Endometrium (tissue), 2 donors: ENCODE measurements at regions not wholly inside any gene's neighbourhood (a gene's known extent, or its start where the extent isn't known, plus 50 kb on each side); places are given as distances from the start of the nearest gene placed in this dataset.
"Not testable (repeated sequence)": the region's sequence is repeated elsewhere in the genome, so short reads cannot be mapped to it uniquely, and the experiment has no call there.

Experiments
- FAIRE-seq: peaks from 2 replicates; lab custom pipeline; 2012; peaks lifted over from hg19 to GRCh38; lab: Jason Lieb, UNC
- donor health status: control.
- donor health status: control.

DNA sequence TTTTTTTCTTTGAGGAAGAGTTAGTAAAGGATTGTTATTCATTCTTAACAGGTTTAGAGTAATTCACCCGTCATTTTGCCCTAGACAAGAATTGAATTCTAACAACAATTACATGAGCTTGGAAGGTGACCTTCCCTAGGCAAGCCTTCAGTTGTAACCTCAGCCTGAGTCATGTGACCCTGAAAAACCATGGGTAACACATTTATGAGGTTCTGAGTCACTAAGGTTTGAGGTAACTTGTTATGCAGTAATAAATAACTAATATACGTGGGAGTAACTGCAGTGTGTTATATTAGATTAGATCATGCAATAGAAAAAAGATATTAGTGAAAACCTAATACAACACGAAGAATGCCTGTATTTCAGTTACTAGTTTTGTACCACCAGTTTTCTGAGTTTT, 237.6 kb upstream of the NDN start:
- FAIRE-seq = no peak

DNA sequence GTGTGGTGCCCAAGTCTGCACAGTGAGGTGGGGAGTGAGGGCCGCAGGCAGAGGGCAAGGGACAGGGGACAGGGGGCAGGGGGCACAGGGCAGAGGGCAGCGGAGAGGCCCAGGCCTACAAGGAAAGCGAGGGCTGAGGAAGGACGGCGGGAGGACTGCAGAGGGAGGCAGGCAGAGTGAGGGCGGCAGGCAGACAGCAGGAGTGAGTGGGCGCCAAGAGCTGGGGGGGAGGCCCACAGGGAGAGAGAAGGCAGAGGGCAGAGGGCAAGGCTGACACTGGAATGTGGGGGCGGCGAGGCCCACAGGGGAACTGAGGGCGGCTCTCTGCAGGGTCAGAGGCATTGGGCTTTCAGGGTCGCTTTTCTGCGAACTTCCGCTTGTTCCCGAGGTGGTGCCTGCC, 267.8 kb upstream of the NDN start:
- no peak for FAIRE-seq

DNA sequence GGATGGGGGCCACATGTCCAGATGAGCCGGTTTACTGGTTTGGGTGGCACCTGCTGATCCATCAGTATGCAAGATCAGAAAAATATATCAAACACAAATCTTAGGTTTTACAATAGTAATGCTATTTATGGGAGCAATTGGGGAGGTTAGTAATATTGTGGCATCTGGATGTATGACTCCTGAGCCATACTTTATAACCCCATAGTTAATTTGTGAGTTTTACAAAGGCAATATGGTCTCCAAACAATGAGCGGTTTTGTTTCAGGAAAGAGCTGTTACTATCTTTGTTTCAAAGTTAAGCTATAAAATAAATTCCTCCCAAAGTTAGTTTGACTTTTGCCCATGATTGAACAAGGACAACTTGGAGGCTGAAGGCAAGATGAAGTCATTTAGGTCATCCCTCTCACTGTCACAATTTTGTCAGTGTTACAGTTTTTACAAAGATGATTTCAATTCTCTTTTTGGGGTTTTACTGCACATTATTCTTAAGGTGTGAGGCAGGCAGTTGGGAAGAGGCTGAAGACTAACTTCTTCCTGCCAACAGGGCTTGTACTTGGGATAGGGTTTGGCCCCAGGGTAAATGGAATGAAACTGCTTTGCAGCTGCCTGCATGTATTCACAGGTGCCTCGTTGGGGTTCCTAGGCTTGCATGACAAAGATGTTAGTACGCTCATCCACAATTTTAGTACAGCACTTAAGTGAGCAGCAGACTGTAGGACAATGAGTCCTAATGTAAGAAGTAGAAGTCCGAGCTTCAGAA, 296.6 kb upstream of the NDN start:
- no peak for FAIRE-seq

DNA sequence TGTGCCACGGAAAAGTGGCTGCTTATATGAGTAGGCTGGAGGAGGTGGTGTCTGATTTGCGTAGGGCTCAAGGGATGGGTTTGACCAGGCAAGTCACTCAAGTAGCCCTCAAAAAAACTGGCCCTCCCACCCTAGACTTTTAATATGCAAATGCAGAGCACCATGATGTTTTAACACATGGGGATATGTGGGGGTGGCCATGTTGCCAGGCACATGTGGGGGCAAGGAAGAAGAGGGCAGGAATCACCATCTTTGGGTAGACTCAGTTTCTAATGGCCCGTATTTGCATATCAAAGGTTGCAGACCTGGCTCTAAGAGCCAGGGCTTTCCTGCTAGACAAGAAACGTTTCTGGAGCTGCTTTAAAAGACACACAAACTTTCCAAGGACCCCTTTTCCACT, 307.2 kb upstream of the NDN start:
- no peak for FAIRE-seq

DNA sequence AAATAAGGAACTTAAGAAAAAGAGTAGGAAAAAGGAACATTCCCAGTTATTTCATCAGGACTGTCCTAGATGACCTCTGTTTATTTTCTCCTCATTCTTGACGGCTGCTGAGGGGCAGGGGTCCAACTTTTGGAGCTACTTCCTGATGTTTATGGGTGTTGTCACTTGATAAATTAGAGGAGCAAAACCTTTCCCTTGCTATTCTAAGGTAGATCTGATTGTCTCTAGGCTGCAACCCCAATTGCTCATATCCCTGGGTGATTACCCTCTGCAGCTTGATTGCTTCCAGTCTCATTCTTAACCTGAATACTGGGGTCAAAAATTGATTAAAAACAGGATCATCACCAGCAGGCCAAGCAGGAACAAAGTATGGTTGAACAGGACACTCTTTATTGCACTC, 311.0 kb upstream of the NDN start:
- no peak for FAIRE-seq

DNA sequence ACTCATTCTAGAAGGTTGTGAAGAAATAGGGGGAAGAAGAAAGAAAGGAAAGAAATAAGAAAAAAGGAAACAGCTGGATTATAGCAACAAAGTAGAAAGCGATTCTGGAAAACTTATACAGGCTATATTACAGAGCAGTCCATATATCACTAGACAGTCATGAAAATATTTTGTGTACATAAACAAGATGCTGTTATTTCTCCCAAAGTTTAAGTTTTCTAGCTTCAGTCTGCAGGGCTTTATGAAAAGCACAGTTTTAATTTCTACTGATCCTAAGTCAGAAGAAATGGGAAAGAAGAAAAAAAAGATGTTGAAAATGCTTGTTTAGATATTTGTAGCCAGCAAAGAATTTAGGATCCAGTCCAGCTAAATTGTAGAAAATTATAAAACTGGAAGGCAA, 321.4 kb upstream of the NDN start:
- FAIRE-seq = no peak

DNA sequence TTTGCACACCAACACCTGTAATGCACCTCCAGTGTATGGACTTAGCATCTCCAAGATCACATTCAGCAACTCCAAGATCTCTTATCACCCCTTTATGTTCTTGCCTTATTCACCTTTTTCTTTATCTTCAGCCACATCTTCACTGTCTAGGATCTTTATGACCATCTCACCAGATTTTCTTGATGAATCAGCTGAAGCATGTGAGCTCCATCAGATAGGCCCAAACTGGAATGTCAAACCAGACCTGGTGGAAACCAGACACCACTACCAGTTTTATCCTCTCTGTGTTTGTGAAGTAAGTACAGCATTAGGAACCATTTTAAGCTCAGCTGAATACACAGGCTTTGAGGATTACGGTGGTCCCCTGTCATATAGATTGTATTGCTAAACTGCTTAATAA, 330.4 kb upstream of the NDN start:
- no peak for FAIRE-seq

DNA sequence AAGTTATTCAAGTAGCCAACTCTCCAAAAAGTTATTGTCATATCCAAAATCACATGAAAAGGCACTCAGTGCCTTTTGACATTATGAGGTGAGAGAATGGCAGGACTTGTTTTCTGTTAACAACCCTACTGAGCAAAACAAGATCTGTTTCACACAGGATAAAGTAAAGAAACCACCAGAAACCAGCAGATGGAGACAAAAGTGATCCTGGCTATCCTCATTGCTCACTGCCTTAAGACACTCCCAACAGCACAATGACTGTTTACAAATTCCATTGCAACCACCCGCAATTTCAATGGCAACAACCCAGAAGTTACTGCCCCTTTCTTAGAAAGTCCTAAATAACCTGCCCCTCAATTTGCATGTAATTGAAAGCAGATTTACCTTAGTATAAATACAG, 352.6 kb upstream of the NDN start:
- FAIRE-seq = no peak

DNA sequence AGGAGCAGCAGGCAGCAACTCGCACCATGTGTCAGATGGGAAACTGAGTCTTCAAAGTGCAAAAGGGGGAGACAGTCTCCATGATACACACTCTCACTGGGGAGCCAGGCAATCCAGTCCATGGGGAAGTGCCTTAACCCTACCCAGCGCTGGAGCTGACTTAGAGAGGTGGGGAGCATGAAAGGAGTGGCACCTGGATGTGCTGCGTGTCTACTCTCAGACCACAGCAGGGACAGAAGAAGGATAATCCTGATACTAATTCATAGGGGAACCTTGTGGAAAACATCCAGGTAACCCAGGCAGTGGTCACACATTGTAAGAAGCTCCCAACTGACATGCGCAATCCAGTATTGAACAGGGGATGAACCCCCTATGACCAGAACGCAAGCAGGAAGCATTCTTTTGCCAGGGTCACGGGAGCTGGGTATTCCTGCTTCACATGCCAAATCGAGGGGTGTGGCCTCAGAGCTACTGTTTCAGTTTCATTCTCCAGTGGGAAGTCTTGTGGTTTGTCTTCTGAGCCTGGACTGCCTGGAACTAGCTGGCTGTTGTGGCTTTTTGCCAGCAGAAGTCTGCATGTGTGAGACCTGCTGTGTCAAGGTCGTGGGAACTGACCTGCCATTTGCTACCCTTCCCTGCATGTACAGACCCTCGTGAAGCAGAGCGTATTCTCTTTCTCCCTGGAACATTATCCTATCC, 367.6 kb upstream of the NDN start:
- no peak for FAIRE-seq

DNA sequence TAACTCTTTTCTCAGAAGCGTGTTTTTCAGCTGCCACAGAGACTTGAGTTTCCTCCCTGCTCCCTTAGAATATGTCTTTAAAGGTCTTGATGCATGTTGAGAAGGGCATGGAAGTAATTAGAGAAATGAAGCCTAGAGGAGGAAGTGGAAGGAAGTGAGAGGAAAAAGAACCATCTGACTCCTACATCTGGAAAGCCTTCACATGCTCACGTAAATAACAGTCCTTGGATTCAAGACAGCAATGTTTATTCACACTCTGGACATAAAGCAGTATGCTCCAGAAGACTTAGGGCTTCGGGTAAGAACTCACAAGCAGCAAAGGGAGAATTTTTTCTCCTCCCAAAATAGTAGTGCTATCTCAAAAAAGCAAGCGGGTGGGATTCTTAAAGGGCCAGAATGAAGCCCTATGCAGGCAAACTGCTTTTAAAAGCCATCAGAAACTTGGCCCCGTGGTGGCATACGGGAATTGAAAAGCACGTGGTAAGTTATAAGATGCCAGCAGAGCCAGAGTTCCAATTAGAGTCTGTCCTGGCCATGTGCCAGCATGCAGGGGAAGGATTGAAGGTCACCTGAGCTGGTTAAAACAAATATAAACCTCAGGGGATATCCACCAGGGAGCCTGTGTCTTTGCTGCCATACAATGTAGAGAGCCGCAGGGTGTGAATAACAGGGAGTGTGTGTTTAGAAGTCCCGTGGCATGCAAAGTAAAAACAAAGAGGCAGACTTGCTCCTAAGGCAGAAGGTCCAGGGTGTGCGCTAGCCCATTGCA, 380.8 kb upstream of the NDN start:
- no peak for FAIRE-seq

DNA sequence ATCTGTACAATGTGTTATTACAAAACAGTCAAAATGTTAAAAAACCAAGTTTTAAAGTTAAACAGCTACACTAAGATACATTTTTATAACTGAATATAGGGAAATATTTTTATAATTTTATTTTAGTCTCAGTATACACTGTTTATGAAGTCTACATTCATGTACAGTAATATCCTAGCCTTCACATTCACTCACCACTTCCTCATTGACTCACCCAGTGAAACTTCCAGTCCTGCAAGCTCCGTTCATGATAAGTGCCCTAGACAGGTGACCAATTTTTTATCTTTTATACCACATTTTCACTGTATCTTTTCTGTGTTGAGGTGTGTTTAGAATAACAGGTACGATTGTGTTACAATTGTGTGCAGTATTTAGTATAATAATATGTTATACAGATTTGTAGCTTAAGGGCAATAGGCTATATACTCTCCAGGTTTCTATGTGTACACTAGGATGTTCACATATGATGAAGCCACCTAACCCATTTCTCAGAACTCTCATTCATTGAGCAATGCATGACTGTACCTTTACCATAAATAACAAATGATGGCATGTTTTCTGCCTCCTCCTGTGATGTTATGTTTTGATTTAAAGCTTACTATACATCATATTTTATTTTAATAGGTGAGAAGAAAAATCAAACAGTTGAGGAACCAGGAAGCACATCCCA, 388.4 kb upstream of the NDN start:
- no peak for FAIRE-seq

DNA sequence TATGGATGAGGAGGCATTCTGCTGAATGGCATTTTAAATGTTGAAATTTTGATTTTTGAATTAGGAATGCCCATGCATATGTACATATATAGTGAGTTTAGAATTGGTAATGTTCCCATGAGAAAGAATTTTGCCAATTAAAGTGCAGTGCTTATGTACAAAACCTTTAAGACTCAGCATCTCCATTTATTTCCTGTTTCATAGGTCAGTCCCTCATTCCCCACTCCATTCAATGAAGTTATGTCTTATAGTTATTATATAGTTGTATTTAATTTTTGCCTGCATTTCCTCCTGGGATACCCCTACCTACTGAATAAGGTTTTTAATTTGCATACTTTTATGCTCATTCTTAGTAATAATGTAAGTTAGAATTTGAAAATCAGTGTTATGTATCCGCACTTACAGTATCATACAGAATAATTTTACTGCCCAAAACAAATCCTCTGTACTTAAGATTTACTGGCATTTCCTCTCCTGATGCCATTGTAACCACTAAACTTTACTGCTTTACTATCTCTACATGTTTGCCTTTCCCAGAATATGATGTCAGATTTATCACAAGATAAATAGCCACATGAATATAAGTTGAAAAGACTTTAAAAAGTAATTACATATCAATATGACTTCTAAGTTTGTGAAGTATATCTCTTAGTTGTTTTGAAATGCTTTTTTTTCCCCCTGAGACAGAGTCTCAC, 389.1 kb upstream of the NDN start:
- no peak for FAIRE-seq

DNA sequence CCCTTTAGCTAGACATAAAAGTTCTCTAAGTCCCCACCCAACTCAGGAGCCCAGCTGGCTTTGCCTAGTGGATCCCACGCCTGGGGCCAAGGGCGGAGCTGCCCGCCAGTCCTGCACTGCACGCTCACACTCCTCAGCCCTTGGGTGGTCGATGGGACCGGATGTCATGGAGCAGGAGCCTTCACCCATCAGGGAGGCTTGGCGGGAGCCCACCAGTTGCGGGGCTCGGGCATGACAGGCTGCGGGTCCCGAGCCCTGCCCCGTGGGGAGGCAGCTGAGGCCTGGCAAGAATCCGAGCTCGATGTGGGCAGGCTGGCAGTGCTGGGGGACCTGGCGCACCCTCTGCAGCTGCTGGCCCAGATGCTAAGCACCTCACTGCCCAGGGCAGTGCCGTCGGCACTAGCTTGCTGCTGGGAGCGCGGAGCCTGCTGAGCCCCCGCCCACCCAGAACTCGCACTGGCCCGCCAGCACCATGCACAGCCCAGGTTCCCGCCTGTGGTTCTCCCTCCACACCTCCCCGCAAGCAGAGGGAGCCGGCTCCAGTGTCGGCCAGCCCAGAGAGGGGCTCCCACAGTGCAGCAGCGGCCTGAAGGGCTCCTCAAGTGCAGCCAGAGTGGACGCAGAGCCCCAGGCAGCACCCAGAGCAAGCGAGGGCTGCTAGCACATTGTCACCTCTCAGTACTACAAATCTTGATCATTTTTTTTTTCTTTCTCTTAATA, 391.4 kb upstream of the NDN start:
- FAIRE-seq = no peak

DNA sequence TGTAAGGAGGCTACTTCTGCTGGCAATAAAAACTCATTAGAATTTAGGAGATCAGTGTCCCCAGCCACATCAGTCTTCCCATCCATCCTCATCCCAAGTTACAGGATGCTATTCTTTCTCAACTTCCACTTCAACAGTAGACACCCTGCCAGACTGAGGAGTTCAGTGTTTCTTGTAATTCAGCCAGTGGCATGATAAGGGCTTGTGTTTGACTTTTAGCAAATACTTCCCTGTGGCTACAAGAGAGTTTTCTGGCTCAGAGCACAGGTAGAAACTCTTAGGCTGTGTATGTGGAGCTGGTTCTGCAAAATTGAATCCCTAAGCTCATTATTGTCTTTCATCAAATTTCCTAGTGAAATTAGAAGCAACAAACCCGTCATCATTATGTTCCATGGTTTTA, 401.8 kb upstream of the NDN start:
- not testable (repeated sequence) for FAIRE-seq

DNA sequence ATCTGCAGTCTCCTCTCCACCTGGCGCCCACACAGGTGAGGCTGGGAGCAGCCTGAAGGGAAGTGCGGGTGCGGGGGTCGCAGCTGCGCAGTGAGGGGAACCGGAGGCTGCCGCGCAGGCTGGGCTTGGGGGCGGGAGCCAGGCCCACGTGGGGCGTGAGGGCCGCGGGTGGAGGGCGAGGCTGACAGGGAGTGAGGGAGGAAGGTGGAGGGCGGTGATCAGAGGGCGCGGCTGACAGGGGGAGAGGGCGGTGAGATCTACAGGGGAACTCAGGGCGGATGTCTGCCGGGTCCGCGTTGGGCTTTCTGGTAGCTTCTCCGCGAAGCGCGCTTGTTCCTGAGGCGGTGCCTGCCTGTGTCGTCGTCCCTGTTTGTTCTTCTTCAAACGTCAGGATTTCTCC, 414.4 kb upstream of the NDN start:
- FAIRE-seq = not testable (repeated sequence)

DNA sequence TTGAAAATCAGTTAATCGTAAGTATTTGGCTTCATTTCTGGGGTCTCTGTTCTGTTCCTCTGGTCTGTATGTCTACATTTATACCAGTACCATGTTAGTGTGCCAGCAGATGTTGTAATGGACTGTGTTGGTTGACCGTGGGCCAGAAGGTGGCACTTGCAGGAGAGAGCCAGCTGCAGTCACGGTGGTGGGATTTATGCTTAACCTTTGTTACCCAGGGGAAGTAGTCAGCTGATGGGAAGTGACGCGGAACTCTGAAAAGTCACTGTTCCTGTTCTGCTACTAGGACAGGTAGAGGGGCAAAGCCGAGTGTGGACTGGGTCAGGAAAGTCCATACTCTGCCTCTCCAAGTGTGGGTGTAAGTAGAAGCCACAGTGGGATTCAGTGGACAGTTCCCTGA, 420.4 kb upstream of the NDN start:
- FAIRE-seq = not testable (repeated sequence)

DNA sequence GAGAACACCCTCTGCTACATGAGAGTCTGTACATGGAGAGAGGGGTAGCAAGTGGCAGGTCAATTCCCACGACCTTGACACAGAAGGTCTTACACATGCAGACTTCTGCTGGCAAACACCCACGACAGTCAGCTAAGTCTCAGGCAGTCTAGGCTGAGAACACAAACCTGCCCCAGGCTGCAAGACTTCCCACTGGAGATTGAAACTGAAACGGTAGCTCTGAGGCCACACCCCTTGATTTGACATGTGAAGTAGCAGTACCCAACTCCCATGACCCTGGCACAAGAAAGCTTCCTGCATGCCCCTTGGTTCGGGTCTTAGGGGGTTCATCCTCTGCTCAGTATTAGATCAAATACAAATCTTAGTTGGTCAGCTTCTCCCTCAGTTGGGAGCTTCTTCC, 420.8 kb upstream of the NDN start:
- FAIRE-seq = not testable (repeated sequence)

DNA sequence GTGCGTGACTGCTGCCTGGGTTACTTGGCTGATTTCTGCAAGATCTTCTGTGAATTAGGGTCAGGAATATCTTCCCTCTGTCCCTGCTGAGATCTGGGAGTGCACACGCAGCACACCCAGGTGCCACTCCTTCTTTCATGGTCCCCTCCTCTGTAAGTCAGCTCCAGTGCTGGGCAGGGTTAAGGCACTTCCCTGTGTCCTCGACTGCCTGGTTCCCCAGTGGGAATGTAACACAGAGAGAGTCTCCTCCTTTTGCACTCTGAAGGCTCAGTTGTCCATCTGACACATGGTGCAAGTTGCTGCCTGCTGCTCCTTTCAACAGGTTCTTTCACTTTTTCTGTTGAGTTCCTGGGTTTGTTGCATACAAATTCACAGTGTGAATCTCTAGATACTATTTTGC, 421.2 kb upstream of the NDN start:
- not testable (repeated sequence) for FAIRE-seq

DNA sequence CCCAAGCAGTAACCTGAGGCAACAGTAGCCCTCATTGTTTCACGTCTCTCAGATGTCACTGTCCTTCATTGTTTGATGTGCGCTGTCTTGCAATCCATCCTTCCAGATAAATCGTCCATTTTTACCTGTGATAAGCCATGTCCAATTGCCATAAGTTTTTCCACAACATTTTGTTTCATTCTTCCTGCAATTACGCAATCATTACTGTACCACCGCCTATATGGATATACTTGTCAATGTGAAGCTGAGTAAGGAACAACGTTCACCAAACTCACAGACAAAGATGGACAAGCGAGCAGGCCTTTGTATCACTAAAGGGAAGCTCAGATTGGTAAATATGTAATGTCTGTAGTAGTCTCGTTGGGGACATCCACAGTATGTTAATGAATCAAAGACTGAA, 452.5 kb upstream of the NDN start:
- not testable (repeated sequence) for FAIRE-seq

DNA sequence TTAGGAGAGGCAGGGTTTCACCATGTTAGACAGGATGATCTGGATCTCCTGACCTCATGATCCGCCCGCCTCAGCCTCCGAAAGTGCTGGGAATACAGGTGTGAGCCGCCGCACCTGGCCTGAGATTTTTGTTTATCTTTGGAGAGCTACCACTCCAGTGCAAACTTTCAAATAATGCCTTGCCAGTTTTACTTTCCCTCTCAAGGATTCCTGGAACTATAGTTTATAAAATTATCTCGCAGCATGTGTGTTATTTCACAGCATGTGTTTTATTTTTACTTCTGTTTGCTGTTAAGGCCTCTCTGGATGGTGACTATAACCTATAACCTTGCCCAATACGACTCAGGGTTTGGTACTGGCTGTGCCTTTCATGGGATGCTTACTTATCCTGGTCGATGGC, 458.0 kb upstream of the NDN start:
- FAIRE-seq = not testable (repeated sequence)

DNA sequence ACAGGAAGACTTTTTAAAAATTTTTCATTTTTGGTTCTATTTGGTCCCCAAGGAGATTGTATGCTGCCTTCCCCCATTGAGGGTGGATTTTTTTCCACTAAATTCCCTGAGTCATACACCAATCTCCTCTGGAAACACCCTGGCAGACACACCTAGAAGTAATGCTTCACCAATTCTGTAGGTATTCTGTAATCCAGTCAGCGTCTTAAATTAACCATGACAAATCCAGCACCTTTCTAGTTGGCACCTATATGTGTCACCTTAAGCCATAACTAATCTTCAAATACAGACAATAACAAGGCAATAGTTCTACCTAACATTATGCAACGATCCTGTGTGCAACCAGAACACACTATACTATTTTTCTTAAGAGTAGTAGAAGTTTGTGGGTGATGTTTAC, 459.1 kb upstream of the NDN start:
- no peak for FAIRE-seq
